ENCODE measurements at regions not wholly inside any gene's neighbourhood (a gene's known extent, or its start where the extent isn't known, plus 50 kb on each side); places are given as distances from the start of the nearest gene placed in this dataset.

DNA sequence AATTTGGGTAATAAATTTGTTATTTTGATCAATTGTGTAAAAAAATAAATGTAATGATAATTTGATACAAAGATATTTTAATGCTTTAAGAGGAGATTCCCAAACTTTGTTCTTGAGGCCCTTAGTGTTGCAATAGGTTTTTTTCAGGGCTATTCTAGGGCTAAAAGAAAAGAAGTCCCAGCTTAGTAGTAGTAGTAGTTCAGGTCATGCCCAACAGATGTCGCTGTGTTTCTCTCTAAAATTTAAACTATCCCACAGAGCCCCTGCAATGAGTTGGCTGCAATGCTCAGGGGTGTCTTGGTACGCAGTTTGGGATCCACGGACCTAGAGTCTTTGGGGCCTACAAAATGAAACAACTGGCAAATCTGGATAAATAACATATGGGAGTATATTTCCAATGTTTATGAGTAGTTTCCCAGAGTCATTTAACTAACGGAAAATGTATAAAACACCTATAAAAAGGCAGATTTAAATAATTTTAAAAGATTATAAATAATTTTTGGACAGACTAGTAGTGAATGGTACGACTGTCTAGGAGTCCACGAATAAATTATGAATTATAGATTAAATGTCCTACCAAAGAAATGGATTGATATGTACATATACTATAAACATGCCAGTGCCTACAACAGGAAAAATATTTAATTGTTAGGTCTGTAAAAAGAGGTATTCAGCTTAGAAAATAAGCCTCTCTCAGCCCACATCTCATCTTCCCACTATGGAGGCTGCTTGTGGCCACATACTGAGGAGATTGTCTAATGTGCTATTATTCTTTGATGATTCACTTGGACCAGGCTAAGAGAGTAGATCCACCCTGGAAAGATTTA lies 228.5 kb upstream of the PMFBP1 start:
- no peak for ATAC-seq

DNA sequence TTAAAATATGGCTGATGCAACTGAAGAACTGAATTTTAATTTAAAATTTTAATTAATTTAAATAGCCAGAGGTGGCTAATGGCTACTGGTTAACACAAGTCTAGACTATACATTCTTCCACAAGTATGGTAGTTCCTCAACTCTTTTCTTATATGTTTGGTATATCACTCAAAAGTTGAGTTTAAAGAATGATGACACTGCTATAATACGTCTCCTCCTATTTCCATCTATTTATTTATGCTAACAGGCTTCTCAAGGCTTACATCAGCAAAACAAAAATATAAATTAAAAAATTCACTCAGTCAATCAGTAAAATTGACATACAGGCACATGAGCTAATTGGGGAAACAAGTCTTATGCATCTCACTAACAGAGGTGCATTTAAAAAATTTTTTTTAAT lies 227.9 kb upstream of the PMFBP1 start:
- ATAC-seq: no peak

DNA sequence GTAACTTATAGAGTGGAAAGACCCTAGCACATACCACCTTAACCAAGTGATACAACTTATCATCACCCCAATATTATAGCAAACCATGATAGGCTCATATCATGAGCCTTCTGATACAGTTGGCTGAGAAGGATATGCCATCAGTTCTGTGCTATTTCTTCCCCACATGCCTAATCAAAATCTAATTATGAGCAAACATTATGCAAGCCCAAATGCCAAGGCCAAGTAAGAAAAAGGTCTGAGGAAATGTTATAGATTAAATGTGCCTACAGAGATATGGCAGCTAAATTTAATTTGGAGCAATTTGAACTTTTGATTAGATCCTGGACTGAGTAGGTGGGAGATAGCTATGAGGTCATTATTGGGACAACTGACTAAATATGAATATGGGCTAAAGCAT lies 225.9 kb upstream of the PMFBP1 start:
- ATAC-seq: no peak

- no peak for ATAC-seq
Observed at GRCh38 chr16:72394526-72394925, 222.6 kb upstream of the PMFBP1 start.

DNA sequence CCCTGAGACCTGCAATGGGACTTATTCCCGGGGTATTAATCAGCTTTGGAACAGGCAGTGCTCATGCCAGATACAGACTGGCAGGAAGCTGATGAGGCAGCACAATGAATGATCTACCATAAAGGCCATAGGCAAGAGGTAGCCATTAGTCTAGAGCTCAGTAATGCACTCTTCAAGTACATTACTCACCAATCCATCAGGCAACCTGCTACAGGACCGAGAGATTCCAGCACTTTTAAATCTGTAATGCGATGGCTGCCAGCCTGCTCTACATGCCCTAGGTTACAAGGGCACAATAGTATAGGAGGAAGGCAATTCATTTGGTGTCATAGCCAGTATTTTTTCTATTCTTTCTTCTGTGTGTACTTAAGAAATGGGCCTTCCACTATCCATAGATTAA lies 217.8 kb upstream of the PMFBP1 start:
- no peak for ATAC-seq

DNA sequence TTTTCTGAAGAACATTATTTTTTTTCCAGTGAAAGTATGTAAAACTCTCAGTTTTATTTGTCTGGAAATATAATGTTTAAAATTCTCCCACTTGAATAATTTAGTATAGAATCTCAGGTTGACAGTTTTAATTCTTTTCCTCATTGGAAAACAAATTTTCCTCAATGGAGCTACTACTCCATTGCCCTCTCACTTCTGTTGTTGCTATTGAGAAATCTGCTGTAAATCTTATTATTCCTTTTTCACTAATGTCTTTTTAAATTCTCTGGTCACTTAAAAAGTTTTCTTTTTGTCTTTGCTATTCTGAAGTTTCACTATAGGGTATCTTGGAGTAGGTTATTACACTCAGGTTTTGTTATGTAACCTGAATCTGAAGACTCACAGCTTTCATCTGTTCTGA lies 216.1 kb upstream of the PMFBP1 start:
- no peak for ATAC-seq

GRCh38 chr16:72384651-72385050 lies 212.7 kb upstream of the PMFBP1 start:
- no peak for ATAC-seq

- no peak for ATAC-seq
Observed at GRCh38 chr16:72380283-72380682, 208.3 kb upstream of the PMFBP1 start.

DNA sequence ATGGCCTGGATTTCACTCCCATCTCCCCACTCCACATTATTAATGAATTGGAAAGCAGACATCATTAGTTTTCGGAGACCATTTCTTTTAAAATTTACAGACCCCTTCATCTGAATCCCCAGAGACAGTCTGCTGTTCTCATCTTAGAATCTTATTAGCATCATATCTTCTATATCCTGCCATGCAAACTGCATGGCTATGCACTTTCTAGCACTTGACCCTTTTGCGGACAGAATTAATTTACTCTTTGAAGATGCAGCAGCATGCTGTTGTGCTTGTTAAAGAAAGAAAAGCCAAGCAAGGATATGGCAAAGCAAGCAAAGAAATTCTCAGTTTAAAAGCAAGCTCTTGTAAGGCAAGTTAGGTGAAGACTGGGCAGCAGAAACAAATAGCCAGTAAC lies 201.2 kb upstream of the PMFBP1 start:
- ATAC-seq: no peak

DNA sequence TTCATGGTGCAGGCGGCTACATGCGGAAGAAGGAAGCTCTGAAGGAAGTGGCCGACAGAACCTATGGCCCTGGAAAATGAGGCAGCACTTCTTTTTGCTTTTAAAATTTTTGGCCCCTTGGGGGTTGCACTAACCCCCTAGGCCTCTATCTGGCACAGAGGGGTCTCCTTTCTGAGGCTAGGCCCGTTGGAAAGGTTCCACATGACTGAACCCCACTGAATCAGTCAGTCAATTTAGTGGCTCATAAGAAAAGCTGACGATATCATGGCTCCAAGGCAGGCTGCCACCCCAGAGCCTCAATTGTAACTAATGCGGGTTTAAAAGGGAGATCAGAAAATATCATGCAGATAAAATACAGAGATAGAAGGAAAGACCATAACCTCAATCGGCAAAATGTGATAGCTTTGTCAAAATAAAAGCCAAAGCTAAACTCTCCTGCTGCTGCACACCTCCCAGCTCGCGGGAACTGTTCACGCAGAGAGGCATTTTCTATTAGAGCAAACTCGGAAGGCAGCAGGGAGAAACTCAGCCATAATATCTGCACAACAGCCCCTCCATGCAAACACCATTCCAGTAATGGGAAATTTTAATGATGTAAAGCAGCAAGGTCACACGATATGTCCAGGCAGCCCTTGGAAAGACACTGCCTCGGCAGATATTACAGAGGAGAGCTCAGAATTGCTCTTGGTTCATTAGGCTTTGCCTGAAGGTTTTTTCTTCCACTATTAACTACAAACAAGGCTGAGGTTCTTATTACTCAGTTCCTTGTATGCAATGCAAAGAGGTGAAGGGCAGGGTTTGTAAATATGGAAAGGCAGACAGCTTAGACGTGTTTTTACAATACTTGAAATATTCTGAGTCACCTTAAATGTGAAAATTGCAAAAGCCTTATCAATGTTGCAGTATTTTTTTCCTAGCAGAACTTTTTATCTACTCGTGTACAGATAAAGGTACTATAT lies 200.4 kb upstream of the PMFBP1 start:
- no peak for ATAC-seq

DNA sequence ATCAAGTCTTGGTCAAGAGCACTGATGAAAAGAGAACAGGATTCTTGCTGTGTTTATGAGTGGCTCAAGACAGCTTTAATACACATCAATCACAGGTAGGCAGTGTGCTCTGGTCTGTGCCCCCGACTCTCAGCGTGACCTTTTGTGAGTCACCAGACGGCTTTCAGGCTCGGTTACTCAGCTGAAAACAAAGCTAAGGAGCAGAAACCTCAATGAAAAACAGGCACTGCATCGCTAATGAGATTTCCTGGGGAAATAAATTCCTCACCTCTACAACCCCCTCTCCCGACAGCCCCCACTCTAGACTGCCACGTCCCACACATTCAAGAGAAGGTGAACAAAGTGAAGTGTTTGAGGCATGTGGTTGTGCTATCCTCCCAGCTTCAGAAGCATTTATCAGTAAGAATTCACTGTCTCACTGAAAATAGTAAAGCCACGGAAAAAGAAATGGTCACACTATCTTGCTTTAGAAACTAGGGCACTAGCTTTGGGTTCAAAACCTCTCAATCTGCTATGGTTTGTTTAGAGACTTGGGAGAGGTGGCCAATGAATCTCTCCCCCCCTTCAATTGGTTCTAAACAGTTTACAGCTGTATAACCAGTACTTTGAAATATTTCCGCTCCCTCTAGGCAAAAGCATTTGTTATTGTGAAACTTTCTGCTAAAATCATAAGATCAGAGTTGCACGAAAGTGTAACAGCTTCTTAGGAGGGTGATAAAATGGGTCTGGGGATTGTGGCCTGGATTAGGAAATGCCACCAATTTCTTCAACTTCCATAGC lies 199.5 kb upstream of the PMFBP1 start:
- no peak for ATAC-seq

GRCh38 chr16:72369274-72369673 lies 197.3 kb upstream of the PMFBP1 start:
- ATAC-seq: no peak

GRCh38 chr16:72367851-72368250 lies 195.9 kb upstream of the PMFBP1 start:
- ATAC-seq: no peak

GRCh38 chr16:72362973-72363372 lies 191.0 kb upstream of the PMFBP1 start:
- no peak for ATAC-seq

DNA sequence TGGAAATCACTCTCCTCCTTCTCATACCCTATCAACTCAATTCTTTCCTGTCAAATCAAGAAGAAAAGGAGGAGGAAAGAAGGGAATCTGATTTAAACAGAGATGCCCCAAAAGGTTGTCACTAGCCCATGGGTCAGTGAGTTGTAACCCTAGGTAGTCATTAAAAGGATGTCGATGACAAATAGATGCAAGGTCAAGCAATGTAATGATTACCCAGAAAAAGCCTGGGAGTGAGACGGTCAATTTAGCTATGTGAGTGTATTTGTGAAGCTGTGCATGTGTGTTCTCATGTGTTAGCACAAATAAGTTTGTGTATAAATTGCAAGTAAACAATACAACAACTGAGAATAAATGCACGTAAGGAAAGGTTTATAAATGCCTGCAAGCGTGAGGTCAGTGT lies 190.5 kb upstream of the PMFBP1 start:
- no peak for ATAC-seq

GRCh38 chr16:72357910-72358309 lies 186.0 kb upstream of the PMFBP1 start:
- no peak for ATAC-seq

DNA sequence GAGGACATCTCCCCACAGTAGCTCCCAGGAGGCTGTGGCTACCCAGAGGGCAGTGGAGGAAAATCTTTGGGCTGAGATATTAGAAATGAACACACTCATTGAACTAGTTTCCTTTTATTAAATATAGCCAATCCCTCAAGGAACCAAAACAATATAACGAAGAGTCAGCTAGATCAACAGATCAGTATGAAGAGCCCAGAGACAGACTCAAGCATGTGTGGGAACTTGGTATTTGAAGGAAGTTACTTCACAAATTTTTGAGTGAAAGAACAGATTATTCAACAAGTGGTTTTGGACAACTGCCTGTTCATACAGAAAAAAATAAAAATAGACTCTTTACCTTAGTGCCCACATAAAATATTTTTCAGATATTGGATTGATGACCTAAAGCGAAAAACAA lies 183.6 kb upstream of the PMFBP1 start:
- ATAC-seq: no peak

DNA sequence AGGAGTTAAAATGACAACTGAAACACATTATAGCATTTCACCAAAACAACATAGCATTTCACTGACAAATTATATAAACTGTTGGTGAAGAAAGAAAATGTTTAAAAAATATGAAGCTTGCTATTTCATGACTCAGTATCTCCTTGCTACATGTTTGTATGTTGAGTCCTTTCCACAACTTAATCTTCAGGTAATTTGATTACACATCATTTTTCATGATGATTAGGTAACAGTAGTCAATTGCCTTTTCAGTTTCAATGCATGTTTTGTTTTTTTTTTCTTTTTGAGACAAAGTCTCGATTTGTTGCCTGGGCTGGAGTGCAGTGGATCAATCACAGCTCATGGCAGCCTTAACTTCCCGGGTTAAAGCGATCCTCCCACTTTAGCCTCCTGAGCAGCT lies 177.8 kb upstream of the PMFBP1 start:
- ATAC-seq: no peak

- no peak for ATAC-seq
Observed at GRCh38 chr16:72332926-72333325, 161.0 kb upstream of the PMFBP1 start.

DNA sequence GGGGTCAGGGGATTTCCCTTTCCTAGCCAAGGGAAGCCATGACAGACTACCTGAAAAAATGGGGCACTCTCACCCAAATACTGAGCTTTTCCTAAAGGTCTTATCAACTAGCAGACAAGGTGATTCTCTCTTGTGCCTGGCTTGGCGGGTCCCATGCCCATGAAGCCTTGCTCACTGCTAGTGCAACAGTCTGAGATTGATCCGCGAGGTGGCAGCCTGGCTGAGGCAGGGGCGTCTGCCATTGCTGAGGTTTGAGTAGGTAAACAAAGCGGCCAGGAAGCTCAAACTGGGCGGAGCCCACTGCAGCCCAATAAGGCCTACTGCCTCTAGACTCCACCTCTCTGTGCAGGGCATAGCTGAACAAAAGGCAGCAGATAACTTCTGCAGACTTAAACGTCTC lies 152.6 kb upstream of the PMFBP1 start:
- no peak for ATAC-seq

DNA sequence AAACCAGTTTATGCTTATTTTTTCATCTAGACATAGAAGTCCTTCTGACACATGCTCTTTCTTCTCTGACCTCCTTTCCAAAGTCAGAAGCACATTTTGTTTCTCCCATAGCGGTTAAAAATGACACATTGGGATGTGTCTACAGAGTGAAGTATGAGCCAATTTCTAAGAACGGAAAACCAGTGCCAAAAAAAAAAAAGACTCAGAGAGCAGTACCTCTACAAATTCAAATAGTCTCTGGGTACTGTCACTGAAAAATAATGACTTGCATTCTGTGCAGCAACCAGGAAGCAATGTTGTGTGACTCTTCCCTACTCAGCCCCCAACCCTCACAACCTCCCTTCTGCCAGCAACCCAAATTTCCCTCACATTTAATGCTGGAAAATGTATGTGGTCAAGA lies 145.5 kb upstream of the PMFBP1 start:
- ATAC-seq: no peak

- no peak for ATAC-seq
Observed at GRCh38 chr16:72313903-72314302, 141.9 kb upstream of the PMFBP1 start.

GRCh38 chr16:72312828-72313227 lies 140.9 kb upstream of the PMFBP1 start:
- ATAC-seq: no peak

Data from activated CD4-positive, CD25-positive, alpha-beta regulatory T cell treated with anti-CD3 and anti-CD28 coated beads, Interleukin-2, amount 50 U/mL, for 24 hours (primary cell).